Effector memory CD8-positive, alpha-beta T cell (primary cell): ENCODE measurements at regions not wholly inside any gene's neighbourhood (a gene's known extent, or its start where the extent isn't known, plus 50 kb on each side); places are given as distances from the start of the nearest gene placed in this dataset.

ENCODE experiments used
- ATAC-seq: fragments of 150-1000 bp; cut with Tn5 transposase; replicated peaks from 2 replicates; pipeline ENCODE4 v1.10.0; 2021; ENCODE audit warnings: mild to moderate bottlenecking, moderate library complexity
- DNase-seq, 3 experiments: peaks; one replicate each; pipeline ENCODE4 v3.0.0; 2021
- H3K27ac Mint-ChIP-seq, 2 donors: one replicate each; pipeline ENCODE4 v1.8.0; 2022; ENCODE audit warnings: mild to moderate bottlenecking in 2 of 2, mixed read lengths in 2 of 2, moderate library complexity in 2 of 2
- H3K27me3 Mint-ChIP-seq, 2 donors: one replicate each; pipeline ENCODE4 v1.8.0; 2022; ENCODE audit warnings: mixed read lengths in 2 of 2
- H3K36me3 Mint-ChIP-seq: one replicate; pipeline ENCODE4 v1.8.0; 2022; ENCODE audit warnings: mild to moderate bottlenecking, moderate library complexity, mixed read lengths; ENCODE audit not compliant: insufficient read depth
- H3K4me1 Mint-ChIP-seq, 2 donors: one replicate each; pipeline ENCODE4 v1.8.0; 2022; ENCODE audit warnings: low read depth in 2 of 2, mixed read lengths in 2 of 2
- H3K4me3 Mint-ChIP-seq, 2 donors: one replicate each; pipeline ENCODE4 v1.8.0; 2022; ENCODE audit warnings: mild to moderate bottlenecking in 2 of 2, mixed read lengths in 2 of 2, moderate library complexity in 2 of 2
- H3K9me3 Mint-ChIP-seq, 2 donors: one replicate each; pipeline ENCODE4 v1.8.0; 2022; ENCODE audit warnings: mixed read lengths in 2 of 2

GRCh38 chrX:69215161-69215875 lies 50.1 kb upstream of the PJA1 start:
- Mint-ChIP-seq H3K36me3 (no peaks in the 10 kb centered on the region), H3K9me3 (no peaks in the 10 kb centered on the region), H3K27ac (no peak overlapping the region), H3K27me3 (no peaks in the 10 kb centered on the region), H3K4me3 (no peak overlapping the region), H3K4me1 (no peaks in the 10 kb centered on the region)
- ATAC-seq, result no peak
- DNase-seq, result no peak
